Smooth muscle cell (in vitro differentiated cells): ENCODE measurements at regions not wholly inside any gene's neighbourhood (a gene's known extent, or its start where the extent isn't known, plus 50 kb on each side); places are given as distances from the start of the nearest gene placed in this dataset.
"Not testable (repeated sequence)": the region's sequence is repeated elsewhere in the genome, so short reads cannot be mapped to it uniquely, and the experiment has no call there.

Source experiments
- DNase-seq: peaks from one replicate; lab custom pipeline; 2025; ENCODE audit not compliant: unreplicated experiment; lab: John Stamatoyannopoulos, UW
- H2AFZ ChIP-seq: fragments of 200-600 bp; sonication (generic); 2 replicates; pipeline ENCODE4 v1.6.0; 2016; ENCODE audit warnings: antibody characterized with exemption, low read depth, mild to moderate bottlenecking
- H3F3A ChIP-seq: fragments of 200-600 bp; sonication (generic); 2 replicates; pipeline ENCODE4 v1.6.0; 2017; ENCODE audit warnings: antibody characterized with exemption, low read depth
- H3K27ac ChIP-seq: fragments of 200-600 bp; sonication (generic); 2 replicates; pipeline ENCODE4 v1.5.1; 2016; ENCODE audit warnings: low read depth, mild to moderate bottlenecking
- H3K27me3 ChIP-seq: fragments of 200-600 bp; sonication (generic); 2 replicates; pipeline ENCODE4 v1.6.1; 2016; ENCODE audit warnings: low read depth, mild to moderate bottlenecking
- H3K36me3 ChIP-seq: fragments of 200-600 bp; sonication (generic); 2 replicates; pipeline ENCODE4 v1.5.1; 2016; ENCODE audit warnings: low read depth
- H3K4me1 ChIP-seq: fragments of 200-600 bp; sonication (generic); 2 replicates; pipeline ENCODE4 v1.5.1; 2016; ENCODE audit warnings: low read depth
- H3K4me2 ChIP-seq: fragments of 200-600 bp; sonication (generic); 2 replicates; pipeline ENCODE4 v1.6.0; 2016; ENCODE audit warnings: mild to moderate bottlenecking
- H3K4me3 ChIP-seq: fragments of 200-600 bp; sonication (generic); 2 replicates; pipeline ENCODE4 v1.5.1; 2016; ENCODE audit warnings: mild to moderate bottlenecking
- H3K79me2 ChIP-seq: fragments of 200-600 bp; sonication (generic); 2 replicates; pipeline ENCODE4 v1.6.0; 2016; ENCODE audit warnings: low read depth, mild to moderate bottlenecking
- H3K9ac ChIP-seq: fragments of 200-600 bp; sonication (generic); 2 replicates; pipeline ENCODE4 v1.6.0; 2016; ENCODE audit warnings: low read depth
- H3K9me3 ChIP-seq: fragments of 200-600 bp; sonication (generic); replicated peaks from 2 replicates; pipeline ENCODE4 v1.5.1; 2016; ENCODE audit warnings: low read depth
- H4K20me1 ChIP-seq: fragments of 200-600 bp; sonication (generic); 2 replicates; pipeline ENCODE4 v1.6.0; 2016; ENCODE audit warnings: low read depth
- WGBS: methylation state at CpG from one replicate; pipeline ENCODE4 v1.1.7; 2016; ENCODE audit warnings: low lambda C conversion rate; 5-methylcytosine and 5-hydroxymethylcytosine counted together
- TF ChIP-seq, protein P1 (sequence below): fragments of 200-600 bp; sonication (generic); IDR thresholded peaks from 2 replicates; pipeline ENCODE4 v1.5.1; 2017; ENCODE audit warnings: borderline replicate concordance, mild to moderate bottlenecking, antibody characterized with exemption; ENCODE audit not compliant: insufficient read depth, poor library complexity, severe bottlenecking

DNA sequence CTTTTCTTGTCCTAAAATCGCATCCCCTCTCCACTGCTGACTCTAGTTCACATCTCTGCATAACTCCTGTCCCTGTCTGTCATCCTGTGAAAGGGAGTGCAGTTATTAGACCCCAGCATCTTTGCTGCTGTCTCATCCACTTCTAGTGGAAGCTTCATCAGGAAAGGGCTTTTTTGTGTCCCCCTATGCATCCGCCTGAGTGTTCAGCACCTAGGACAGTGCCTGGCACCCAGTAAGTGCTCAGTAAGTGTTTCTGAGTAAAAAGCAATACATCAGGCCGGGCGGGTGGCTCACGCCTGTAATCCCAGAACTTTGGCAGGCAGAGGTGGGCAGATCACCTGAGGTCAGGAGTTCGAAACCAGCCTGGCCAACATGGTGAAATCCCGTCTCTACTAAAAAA is 211.8 kb upstream of the FOXK1 start:
- Histone ChIP-seq H3K4me2 (no peak overlapping the region), H3K36me3 (no peaks in the 10 kb centered on the region), H3K27ac (no peak overlapping the region), H2AFZ (no peak overlapping the region), H3K79me2 (no peaks in the 10 kb centered on the region), H3K9ac (no peak overlapping the region), H3K4me3 (no peak overlapping the region), H3F3A (no peaks in the 10 kb centered on the region), H3K27me3 (no peaks in the 10 kb centered on the region), H3K9me3 (no peaks in the 10 kb centered on the region), H3K4me1 (no peaks in the 10 kb centered on the region), H4K20me1 (no peaks in the 10 kb centered on the region)
- WGBS: 59% methylated on average over 7 of the region's 7 CpGs
- DNase-seq: no peak
- TF ChIP-seq, protein P1, sequence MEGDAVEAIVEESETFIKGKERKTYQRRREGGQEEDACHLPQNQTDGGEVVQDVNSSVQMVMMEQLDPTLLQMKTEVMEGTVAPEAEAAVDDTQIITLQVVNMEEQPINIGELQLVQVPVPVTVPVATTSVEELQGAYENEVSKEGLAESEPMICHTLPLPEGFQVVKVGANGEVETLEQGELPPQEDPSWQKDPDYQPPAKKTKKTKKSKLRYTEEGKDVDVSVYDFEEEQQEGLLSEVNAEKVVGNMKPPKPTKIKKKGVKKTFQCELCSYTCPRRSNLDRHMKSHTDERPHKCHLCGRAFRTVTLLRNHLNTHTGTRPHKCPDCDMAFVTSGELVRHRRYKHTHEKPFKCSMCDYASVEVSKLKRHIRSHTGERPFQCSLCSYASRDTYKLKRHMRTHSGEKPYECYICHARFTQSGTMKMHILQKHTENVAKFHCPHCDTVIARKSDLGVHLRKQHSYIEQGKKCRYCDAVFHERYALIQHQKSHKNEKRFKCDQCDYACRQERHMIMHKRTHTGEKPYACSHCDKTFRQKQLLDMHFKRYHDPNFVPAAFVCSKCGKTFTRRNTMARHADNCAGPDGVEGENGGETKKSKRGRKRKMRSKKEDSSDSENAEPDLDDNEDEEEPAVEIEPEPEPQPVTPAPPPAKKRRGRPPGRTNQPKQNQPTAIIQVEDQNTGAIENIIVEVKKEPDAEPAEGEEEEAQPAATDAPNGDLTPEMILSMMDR: no peak

DNA sequence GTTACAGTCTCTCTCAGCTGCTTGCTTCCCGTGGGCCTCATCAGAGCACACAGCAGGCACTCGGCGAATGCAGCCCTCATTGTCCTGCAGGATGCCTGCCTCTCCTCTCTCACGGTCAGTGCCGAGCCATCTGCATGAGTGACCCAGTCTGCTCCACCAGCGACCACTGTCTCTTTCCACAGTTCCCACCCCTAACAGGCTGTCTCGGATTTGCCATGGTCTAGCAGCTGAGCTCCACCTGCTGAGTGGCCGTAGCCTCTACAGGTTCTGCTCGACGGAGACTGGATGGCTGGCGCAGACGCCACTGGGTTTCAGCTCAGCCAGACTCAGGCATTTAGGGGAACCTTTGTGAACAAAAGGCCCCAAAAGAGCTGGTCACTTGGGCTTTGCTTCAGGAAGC is 209.4 kb upstream of the FOXK1 start:
- Histone ChIP-seq H3F3A (no peaks in the 10 kb centered on the region), H3K4me1 (no peaks in the 10 kb centered on the region), H2AFZ (no peak overlapping the region), H3K4me3 (no peak overlapping the region), H3K9me3 (no peaks in the 10 kb centered on the region), H3K4me2 (no peak overlapping the region), H3K79me2 (no peaks in the 10 kb centered on the region), H3K36me3 (no peaks in the 10 kb centered on the region), H3K9ac (no peak overlapping the region), H3K27me3 (no peaks in the 10 kb centered on the region), H3K27ac (no peak overlapping the region), H4K20me1 (no peaks in the 10 kb centered on the region)
- TF ChIP-seq, protein P1: no peak
- WGBS: 77% methylated on average over 12 of the region's 12 CpGs
- no peak for DNase-seq

DNA sequence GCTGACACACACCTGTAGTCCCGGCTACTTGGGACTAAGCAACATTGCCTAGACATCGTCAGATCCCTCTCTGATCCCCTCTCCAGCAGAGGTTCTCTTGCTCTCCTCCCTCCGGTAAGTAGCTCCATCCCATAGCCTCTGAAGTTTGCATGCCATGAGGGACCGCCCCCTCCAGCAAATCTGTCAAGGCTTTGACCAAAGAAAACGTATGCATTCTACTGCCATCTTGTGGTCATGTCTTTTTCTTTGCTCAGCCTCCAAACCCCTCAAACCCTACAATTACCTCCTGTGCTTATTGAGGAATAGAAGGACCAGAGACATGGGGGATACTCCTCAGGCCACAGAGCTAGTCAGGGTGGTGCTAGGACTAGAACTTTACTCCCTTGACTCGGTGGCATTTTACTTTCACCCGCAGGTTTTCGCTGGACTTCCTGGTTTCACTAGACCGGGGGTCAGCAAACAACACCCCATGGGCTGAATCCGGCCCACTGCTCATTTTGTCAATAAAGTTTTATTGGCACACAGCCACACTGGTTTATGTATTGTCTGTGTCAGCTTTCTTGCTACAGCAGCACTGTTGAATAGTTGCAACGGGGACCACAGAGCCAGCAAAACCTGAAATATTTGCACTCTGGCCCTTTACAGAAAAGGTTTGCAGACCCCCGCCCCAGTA is 202.6 kb upstream of the FOXK1 start:
- Histone ChIP-seq H3K27me3 (no peaks in the 10 kb centered on the region), H3K9me3 (no peaks in the 10 kb centered on the region), H3K9ac (no peak overlapping the region), H3K79me2 (no peaks in the 10 kb centered on the region), H3K36me3 (no peaks in the 10 kb centered on the region), H3K4me3 (no peak overlapping the region), H4K20me1 (no peaks in the 10 kb centered on the region), H3K4me2 (no peak overlapping the region), H2AFZ (no peak overlapping the region), H3K27ac (no peak overlapping the region), H3K4me1 (no peaks in the 10 kb centered on the region), H3F3A (no peaks in the 10 kb centered on the region)
- DNase-seq: no peak
- TF ChIP-seq, protein P1: peak; percentile 46
- WGBS: 48% methylated on average over 12 of the region's 12 CpGs

DNA sequence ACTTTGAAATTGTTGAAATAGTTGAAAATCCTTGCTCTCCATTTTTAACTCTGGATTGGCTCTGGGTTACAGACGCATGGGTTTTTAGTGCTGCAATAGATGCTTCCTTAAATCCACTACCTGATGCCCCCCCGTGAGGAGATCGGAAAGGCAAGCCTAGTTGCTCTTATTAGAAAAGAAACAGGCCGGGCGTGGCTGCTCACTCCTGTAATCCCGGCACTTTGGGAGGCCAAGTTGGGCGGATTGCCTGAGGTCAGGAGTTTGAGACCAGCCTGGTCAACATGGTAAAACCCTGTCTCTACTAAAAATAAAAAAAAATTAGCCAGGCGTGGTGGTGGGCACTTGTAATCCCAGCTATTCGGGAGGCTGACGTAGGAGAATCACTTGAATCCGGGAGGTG is 202.0 kb upstream of the FOXK1 start:
- not testable (repeated sequence) for H3K27me3 ChIP-seq, H3K27ac ChIP-seq, H4K20me1 ChIP-seq, H3F3A ChIP-seq, H3K9ac ChIP-seq, H3K79me2 ChIP-seq, H3K4me3 ChIP-seq, DNase-seq, H3K9me3 ChIP-seq, H3K4me2 ChIP-seq, H2AFZ ChIP-seq, H3K36me3 ChIP-seq, H3K4me1 ChIP-seq
- WGBS: 93% methylated on average over 11 of the region's 11 CpGs
